Skeletal muscle satellite cell (primary cell): ENCODE measurements at regions not wholly inside any gene's neighbourhood (a gene's known extent, or its start where the extent isn't known, plus 50 kb on each side); places are given as distances from the start of the nearest gene placed in this dataset.

Source experiments
- H3K27me3 ChIP-seq: 2 replicates; pipeline ENCODE4 v1.7.0; 2013; ENCODE audit warnings: low read length; ENCODE audit not compliant: control insufficient read depth, insufficient read depth
- H3K36me3 ChIP-seq: 2 replicates; pipeline ENCODE4 v1.7.0; 2013; ENCODE audit warnings: mild to moderate bottlenecking, control low read depth, low read length; ENCODE audit not compliant: insufficient read depth
- H3K4me1 ChIP-seq: 2 replicates; pipeline ENCODE4 v1.7.0; 2013; ENCODE audit warnings: low read length; ENCODE audit not compliant: control insufficient read depth, insufficient read depth
- H3K4me2 ChIP-seq: 2 replicates; pipeline ENCODE4 v1.7.0; 2013; ENCODE audit warnings: mild to moderate bottlenecking, low read length
- H3K4me3 ChIP-seq: 2 replicates; pipeline ENCODE4 v1.7.0; 2013; ENCODE audit warnings: low read length
- H3K9ac ChIP-seq: 2 replicates; pipeline ENCODE4 v1.7.0; 2013; ENCODE audit warnings: mild to moderate bottlenecking, low read depth, low read length, moderate library complexity
- H3K9me3 ChIP-seq: replicated peaks from 2 replicates; pipeline ENCODE4 v1.7.0; 2013; ENCODE audit warnings: mild to moderate bottlenecking, control low read depth, low read length

DNA sequence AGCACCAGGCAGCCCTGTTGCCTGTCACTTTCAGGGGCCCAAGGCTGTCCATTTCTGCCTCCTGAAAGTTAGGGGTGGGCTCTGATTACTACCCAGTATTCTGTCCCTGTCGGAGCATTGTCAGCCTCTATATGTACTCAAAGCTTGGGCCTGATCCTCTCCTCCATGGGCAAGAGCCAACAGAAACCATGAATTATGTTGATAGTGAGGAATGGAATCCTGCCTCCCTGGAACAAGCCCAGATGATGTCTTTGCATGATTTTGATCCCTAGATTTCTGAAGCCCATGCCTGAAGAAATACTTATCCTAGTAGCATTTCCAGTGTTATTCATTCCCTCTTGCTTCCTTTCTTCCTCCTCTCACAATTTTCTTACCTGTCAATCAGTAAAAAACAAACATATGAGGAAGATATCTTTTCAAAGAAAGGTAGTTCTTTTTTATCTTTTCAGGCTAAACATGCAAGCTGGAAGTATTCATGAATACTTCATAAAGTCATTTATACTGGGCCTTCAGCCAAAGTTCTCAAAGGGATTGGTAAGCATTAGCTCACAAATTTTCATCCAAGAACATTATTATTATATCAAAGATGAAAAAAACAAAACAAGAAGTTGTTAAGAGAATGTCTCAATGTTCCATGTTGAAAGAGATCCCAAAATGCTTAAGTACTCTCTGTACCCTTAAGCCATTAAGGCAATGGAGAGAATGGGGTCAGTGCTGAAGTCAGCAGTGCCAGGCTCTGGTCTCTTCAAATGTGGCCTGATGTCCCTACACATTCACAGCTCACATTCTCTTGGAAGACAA is 171.7 kb downstream of the NHLRC3 start:
- no peaks in the 10 kb centered on the region for H3K36me3 ChIP-seq
- H3K27me3 ChIP-seq = peaks cover 4% of the 10 kb centered on the region
- peaks cover 22% of the 10 kb centered on the region for H3K4me1 ChIP-seq
- no peaks in the 10 kb centered on the region for H3K9me3 ChIP-seq
- H3K4me2 ChIP-seq = peak overlapping the region; percentile 33
- H3K9ac ChIP-seq = no peak overlapping the region
- H3K4me3 ChIP-seq = no peak overlapping the region

DNA sequence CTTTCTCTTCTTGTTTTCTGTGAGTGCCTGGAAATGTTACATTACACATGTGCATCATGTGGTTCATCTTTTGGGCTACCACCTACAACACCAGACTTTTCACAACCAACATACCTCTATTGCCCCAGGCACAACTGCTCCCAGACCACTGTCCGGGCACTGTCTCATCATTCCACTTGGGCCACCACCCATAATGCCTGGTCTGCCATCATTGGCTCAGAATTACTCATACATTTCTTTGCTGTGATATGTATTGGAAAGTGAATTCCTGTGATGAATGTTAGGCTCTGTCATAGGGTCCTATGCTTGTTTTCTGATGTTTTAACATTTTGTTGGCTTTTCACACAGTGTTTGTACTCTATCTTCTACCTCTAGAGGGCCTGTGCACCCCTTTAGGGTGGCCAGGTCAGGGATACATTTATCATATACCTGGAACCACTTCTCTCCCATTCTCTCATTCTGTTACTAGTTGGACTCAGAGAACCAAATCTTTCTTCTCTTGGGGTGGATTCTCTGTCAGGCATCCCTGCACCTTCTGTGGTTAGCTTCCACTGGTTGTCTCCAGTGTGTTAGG is 172.8 kb downstream of the NHLRC3 start:
- peaks cover 22% of the 10 kb centered on the region for H3K4me1 ChIP-seq
- H3K36me3 ChIP-seq = no peaks in the 10 kb centered on the region
- H3K9ac ChIP-seq = no peak overlapping the region
- no peaks in the 10 kb centered on the region for H3K9me3 ChIP-seq
- H3K4me3 ChIP-seq = no peak overlapping the region
- H3K4me2 ChIP-seq = no peak overlapping the region
- H3K27me3 ChIP-seq = no peaks in the 10 kb centered on the region

DNA sequence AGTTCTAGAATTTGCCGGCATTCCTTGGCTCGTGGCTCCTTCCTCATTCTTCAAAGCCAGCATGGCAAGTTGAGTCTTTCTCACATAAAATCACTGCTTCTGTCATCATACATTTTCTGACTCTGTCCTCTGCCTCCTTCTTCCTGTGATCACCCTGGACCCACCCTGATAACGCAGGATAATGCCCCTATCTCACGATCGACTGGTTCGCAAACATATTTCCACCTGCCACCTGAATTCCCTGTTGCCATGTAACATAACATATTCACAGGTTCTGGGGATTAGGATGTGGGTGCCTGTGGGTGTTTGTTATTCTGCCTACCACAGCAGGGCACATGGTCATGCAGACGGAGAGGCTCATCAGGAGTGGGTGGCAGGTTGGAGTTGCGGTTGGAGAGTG is 177.7 kb downstream of the NHLRC3 start:
- no peaks in the 10 kb centered on the region for H3K36me3 ChIP-seq
- no peaks in the 10 kb centered on the region for H3K27me3 ChIP-seq
- H3K9me3 ChIP-seq = no peaks in the 10 kb centered on the region
- H3K4me3 ChIP-seq = no peak overlapping the region
- no peak overlapping the region for H3K9ac ChIP-seq
- no peak overlapping the region for H3K4me2 ChIP-seq
- H3K4me1 ChIP-seq = peaks cover 4% of the 10 kb centered on the region

DNA sequence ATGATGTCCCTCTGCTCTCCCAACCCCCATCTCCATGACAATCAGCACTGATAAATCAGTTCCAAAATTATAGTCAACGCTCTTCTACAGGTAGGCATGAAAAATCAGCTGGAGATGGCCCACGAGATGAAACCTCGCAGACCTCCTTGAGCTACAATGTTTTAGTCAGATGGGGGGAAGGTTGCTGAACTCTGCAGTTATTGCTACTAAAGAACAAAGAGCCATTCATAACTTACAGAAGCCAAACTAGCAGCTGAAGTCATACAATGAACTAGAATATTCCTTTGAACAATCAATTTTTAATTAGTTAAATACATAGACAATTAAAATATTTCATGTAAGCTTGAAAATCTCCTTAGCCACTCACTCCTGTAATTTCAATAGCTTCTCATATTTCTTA is 179.2 kb downstream of the NHLRC3 start:
- Histone ChIP-seq H3K36me3 (no peaks in the 10 kb centered on the region), H3K9me3 (no peaks in the 10 kb centered on the region)

DNA sequence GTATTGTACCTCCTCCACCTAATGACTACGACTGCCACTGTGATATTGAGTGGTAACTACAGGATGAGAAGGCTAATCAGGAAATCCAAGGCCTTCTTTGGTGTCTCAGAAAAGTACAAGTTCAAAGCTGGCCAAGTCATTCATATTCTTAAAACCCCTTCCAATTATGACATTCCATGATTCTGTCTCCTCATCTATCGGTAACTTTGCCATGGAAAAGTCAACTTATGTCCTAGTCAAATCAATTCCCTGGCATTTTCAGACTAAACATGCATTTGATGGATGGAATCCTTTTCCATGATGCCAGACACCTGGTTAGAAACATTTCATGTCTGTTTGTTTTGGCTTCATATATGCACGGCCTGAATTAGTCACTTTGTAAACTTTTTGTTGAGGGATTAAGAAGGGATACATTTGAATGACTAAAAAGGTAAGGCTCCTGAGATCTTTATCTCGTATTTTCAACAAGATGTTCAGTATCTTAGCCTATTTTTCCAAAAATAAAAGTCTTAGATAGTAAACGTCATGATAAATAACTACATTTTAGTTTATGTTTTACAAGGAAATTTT is 186.5 kb downstream of the NHLRC3 start:
- Histone ChIP-seq H3K4me3 (no peak overlapping the region), H3K4me1 (no peaks in the 10 kb centered on the region), H3K4me2 (no peak overlapping the region), H3K9ac (no peak overlapping the region), H3K36me3 (no peaks in the 10 kb centered on the region), H3K9me3 (no peaks in the 10 kb centered on the region), H3K27me3 (no peaks in the 10 kb centered on the region)

More for the DNA sequence above, 179.2 kb downstream of the NHLRC3 start:
- Histone ChIP-seq H3K4me3 (no peak overlapping the region), H3K9ac (no peak overlapping the region), H3K27me3 (no peaks in the 10 kb centered on the region), H3K4me2 (no peak overlapping the region), H3K4me1 (no peaks in the 10 kb centered on the region)

DNA sequence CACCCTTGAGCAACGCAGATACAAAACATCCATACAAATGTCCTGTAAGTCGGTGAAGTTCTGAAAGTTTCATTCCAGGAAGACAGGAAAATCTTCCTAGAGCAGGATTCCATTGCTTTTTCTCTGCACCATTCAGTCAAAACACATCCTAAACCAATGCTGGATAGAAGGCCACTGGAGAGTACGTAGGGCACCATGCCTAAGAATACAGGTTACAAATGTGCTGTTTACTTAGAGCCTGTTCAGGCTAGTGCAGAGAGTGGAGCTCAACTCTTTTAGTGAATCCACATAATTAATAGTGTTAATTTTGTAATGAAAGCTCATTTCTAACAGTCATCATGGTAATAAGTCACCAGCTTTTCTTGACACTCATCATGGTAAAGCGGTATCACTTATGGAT is 187.6 kb downstream of the NHLRC3 start:
- no peaks in the 10 kb centered on the region for H3K27me3 ChIP-seq
- H3K4me2 ChIP-seq = no peak overlapping the region
- no peak overlapping the region for H3K4me3 ChIP-seq
- H3K36me3 ChIP-seq = no peaks in the 10 kb centered on the region
- no peak overlapping the region for H3K9ac ChIP-seq
- no peaks in the 10 kb centered on the region for H3K9me3 ChIP-seq
- no peaks in the 10 kb centered on the region for H3K4me1 ChIP-seq

DNA sequence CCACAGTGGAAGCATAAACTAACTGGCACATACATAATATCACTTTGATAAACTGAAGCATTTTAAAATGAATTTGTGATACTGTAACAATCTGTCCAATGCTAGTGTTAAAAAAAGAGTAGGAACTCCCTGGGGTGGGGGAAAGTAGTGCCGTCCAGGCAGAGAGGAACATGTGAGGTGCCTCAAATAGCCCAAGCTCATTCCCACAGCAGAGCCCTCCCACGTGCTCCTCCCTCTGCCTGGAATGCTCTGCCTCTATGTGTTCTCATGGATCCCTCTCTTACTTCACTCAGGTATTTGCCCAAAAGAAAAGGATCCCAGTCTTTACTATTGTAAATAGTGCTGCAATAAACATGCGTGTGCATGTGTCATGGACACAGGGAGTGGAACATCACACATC is 188.1 kb downstream of the NHLRC3 start:
- Histone ChIP-seq H3K4me1 (no peaks in the 10 kb centered on the region), H3K9ac (no peak overlapping the region), H3K27me3 (no peaks in the 10 kb centered on the region), H3K4me3 (no peak overlapping the region), H3K36me3 (no peaks in the 10 kb centered on the region), H3K9me3 (no peaks in the 10 kb centered on the region), H3K4me2 (no peak overlapping the region)

DNA sequence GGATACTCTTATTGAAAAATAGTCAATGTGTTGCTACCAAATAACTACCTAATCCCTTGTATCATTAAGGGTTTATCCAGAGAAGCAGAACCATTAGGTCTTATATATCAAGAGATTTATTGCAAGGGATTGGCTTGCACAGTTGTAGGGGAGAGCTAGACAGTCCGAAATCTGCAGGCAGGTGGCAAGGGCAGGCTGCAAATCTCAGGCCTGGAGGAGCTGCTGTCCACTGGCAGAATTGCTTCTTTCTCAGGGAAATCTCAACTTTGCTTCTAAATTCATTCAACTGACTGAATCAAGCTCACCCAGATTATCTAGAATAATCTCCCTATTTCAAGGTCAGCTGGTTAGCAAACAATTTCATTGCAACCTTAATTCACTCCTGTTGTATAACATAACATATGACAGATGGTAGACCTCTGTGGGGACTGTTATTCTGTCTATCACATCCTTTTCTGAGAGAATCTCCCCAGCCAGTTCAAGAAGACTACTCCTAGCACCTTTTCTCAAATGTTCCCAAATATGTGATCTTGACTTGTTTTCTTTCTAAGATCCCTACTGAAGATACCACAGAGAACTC is 194.2 kb downstream of the NHLRC3 start:
- H3K4me2 ChIP-seq = no peak overlapping the region
- H3K36me3 ChIP-seq = no peaks in the 10 kb centered on the region
- no peaks in the 10 kb centered on the region for H3K4me1 ChIP-seq
- no peak overlapping the region for H3K4me3 ChIP-seq
- H3K9ac ChIP-seq = no peak overlapping the region
- peaks cover 21% of the 10 kb centered on the region for H3K27me3 ChIP-seq
- H3K9me3 ChIP-seq = no peaks in the 10 kb centered on the region

DNA sequence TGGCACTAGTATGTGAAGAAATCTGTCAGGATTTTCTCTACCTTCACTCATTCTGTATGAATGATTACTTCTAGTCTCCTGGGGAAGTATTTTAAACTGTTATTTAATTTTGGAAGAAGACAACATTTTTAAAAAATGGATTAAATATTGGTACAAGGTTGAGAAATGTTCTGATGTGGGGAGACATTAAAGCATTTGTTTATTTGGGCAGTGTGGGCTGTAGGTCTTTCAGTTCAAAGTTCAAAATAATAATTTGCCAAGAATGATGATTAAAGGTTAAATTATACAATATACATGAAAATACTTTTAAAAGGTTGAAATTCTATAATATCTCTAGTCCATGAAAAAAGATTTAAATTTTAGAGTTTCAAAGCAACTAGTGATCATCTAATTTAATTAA is 194.7 kb downstream of the NHLRC3 start:
- no peaks in the 10 kb centered on the region for H3K36me3 ChIP-seq
- H3K4me1 ChIP-seq = no peaks in the 10 kb centered on the region
- H3K9me3 ChIP-seq = no peaks in the 10 kb centered on the region
- H3K4me2 ChIP-seq = no peak overlapping the region
- H3K4me3 ChIP-seq = no peak overlapping the region
- peaks cover 21% of the 10 kb centered on the region for H3K27me3 ChIP-seq
- H3K9ac ChIP-seq = no peak overlapping the region

DNA sequence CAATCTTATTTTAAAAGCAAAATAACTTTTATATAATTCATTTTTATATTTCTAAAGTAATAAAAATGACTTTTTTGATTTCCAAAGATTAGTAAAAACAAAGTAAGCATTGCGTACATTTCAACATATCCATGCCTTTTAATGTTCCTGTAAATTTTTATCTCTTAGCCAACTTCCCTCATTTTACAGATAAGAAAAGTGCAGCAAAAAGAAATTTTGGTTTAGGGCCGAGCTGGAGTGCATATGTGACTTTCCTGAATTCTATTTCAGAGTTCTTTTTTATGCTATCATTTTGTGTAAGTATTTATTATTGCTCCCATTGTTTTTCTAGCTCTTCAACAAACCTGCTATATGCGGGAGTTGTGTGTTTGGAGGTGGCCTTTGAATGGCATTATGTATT is 195.3 kb downstream of the NHLRC3 start:
- Histone ChIP-seq H3K27me3 (peaks cover 21% of the 10 kb centered on the region), H3K36me3 (no peaks in the 10 kb centered on the region), H3K4me2 (no peak overlapping the region), H3K9me3 (no peaks in the 10 kb centered on the region), H3K4me1 (no peaks in the 10 kb centered on the region), H3K9ac (no peak overlapping the region), H3K4me3 (no peak overlapping the region)

DNA sequence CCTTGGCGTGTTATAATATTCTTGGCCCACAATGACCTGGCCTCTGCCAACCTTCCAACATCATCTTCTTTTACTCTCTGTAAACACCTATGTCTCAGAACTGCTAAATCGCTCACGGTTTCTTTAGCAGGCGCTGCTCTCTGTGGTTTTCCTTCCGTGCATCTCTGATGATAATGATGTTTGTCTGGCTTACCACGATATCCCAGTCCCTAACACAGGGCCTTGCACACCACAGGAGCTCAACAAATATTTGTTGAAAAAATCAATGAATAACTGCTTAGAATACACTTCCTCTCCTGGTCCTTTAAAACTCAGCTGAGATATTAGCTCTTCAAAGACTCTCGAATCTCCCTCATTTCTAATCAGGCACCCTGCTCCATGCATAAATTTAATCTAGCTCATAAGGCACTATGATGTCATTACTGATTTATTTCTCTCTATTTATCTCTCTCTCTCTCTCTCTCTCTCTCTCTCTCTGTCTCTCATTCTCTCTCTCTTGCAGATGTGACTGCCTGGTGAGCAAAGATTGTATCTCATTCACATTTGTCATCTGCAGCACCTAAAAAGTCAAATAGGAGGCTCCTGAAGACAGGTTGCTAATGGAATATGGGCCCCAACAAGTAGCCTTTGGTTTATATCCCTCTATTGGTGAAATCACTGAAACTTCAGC is 206.4 kb downstream of the NHLRC3 start:
- H3K4me2 ChIP-seq = no peak overlapping the region
- no peaks in the 10 kb centered on the region for H3K36me3 ChIP-seq
- H3K27me3 ChIP-seq = peaks cover 5% of the 10 kb centered on the region
- no peaks in the 10 kb centered on the region for H3K9me3 ChIP-seq
- H3K4me3 ChIP-seq = no peak overlapping the region
- H3K9ac ChIP-seq = no peak overlapping the region
- no peaks in the 10 kb centered on the region for H3K4me1 ChIP-seq
